ENCODE measurements at regions not wholly inside any gene's neighbourhood (a gene's known extent, or its start where the extent isn't known, plus 50 kb on each side); places are given as distances from the start of the nearest gene placed in this dataset.

DNA sequence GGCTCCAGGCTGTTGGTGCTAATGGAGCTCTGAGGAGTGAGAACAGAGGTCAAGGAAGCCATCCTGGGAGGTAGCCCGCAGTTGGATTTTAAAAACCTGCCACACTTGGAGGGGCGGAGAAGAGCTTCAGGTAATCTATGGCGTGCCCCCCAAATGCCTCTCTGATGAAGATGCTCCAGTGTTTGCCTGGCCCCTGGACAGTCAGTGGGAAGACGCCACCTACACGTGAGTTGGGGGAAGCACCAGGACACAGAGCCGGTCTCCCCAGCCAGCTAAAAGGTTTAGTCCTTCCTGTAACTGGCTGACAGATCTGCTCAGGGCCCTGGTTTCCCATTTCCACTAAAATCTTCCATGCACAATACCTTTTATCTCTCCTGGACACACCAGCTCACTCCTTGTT lies 225.0 kb downstream of the TTC32 start:
- TF ChIP-seq CTCF (conservative IDR thresholded peaks at IDR 0.05) (no peak), EZH2 (IDR thresholded peaks at IDR 0.05; ENCODE audit: low read depth) (no peak)
